WTC11 (cell line): ENCODE measurements at regions not wholly inside any gene's neighbourhood (a gene's known extent, or its start where the extent isn't known, plus 50 kb on each side); places are given as distances from the start of the nearest gene placed in this dataset.

Experiments used
- ATAC-seq: fragments of 200-7000 bp; cut with Tn5 transposase; 2 replicates; pipeline ENCODE4 v1.10.0; 2021; ENCODE audit warnings: mild to moderate bottlenecking, moderate library complexity
- CTCF ChIA-PET: fragments of 300-600 bp; sonication (Branson Sonifier 250); formaldehyde crosslinking; loops from one replicate; lab custom pipeline; 2021; ENCODE audit warnings: antibody characterized with exemption; lab: Charles Lee
- POLR2A ChIA-PET: fragments of 350-600 bp; sonication (Branson Sonifier 250); formaldehyde crosslinking; loops from one replicate; lab custom pipeline; 2021; ENCODE audit warnings: antibody characterized with exemption; lab: Charles Lee
- DNase-seq: peaks from one replicate; pipeline ENCODE4 v3.0.0; 2021; ENCODE audit warnings: low spot score
- H3K27ac Mint-ChIP-seq: 2 replicates; pipeline ENCODE4 v1.8.0; 2021; ENCODE audit warnings: mixed read lengths
- H3K27me3 Mint-ChIP-seq: 2 replicates; pipeline ENCODE4 v1.8.0; 2021; ENCODE audit warnings: low read depth, mild to moderate bottlenecking, moderate library complexity, mixed read lengths
- H3K36me3 Mint-ChIP-seq: 2 replicates; pipeline ENCODE4 v1.8.0; 2021; ENCODE audit warnings: mixed read lengths
- H3K4me1 Mint-ChIP-seq: 2 replicates; pipeline ENCODE4 v1.8.0; 2022; ENCODE audit warnings: mixed read lengths
- H3K4me3 Mint-ChIP-seq: 2 replicates; pipeline ENCODE4 v1.8.0; 2021; ENCODE audit warnings: mild to moderate bottlenecking, moderate library complexity, mixed read lengths
- H3K9me3 Mint-ChIP-seq: 2 replicates; pipeline ENCODE4 v1.8.0; 2021; ENCODE audit warnings: mixed read lengths
- AFF4 ChIP-seq: sonication (generic); formaldehyde crosslinking; IDR thresholded peaks from 2 replicates; pipeline ENCODE4 v1.8.1; 2023; ENCODE audit warnings: mild to moderate bottlenecking, missing genetic modification reagents, borderline replicate concordance
- ATF6 ChIP-seq: sonication (generic); formaldehyde crosslinking; IDR thresholded peaks from 2 replicates; pipeline ENCODE4 v1.8.1; 2023; ENCODE audit warnings: mild to moderate bottlenecking, missing genetic modification reagents
- CBFB ChIP-seq: sonication (generic); formaldehyde crosslinking; IDR thresholded peaks from 2 replicates; pipeline ENCODE4 v1.8.1; 2022; ENCODE audit warnings: mild to moderate bottlenecking, low read depth, missing genetic modification reagents
- ETV6 ChIP-seq: sonication (generic); formaldehyde crosslinking; IDR thresholded peaks from 2 replicates; pipeline ENCODE4 v1.8.1; 2022; ENCODE audit warnings: mild to moderate bottlenecking, missing genetic modification reagents
- FOXJ3 ChIP-seq: sonication (generic); formaldehyde crosslinking; IDR thresholded peaks from 2 replicates; pipeline ENCODE4 v1.9.0; 2021; ENCODE audit warnings: missing genetic modification reagents, mild to moderate bottlenecking, borderline replicate concordance
- GABPB1 ChIP-seq: sonication (generic); formaldehyde crosslinking; IDR thresholded peaks from 2 replicates; pipeline ENCODE4 v1.8.1; 2023; ENCODE audit warnings: mild to moderate bottlenecking, missing genetic modification reagents
- SOX15 ChIP-seq: fragments of 250-450 bp; sonication (Bioruptor Pico); IDR thresholded peaks from 2 replicates; pipeline ENCODE4 v1.9.0; 2021; ENCODE audit warnings: mild to moderate bottlenecking
- ZNF138 ChIP-seq: sonication (generic); formaldehyde crosslinking; conservative IDR thresholded peaks from 2 replicates; pipeline ENCODE4 v1.8.1; 2022; ENCODE audit warnings: mild to moderate bottlenecking, moderate library complexity, missing genetic modification reagents
- ZSCAN18 ChIP-seq: fragments of 250-450 bp; sonication (Bioruptor Pico); IDR thresholded peaks from 2 replicates; pipeline ENCODE4 v2.1.2; 2022; ENCODE audit warnings: mild to moderate bottlenecking, moderate library complexity
- TF ChIP-seq, protein P1 (sequence below): sonication (generic); formaldehyde crosslinking; IDR thresholded peaks from 2 replicates; pipeline ENCODE4 v1.8.1; 2022; ENCODE audit warnings: mild to moderate bottlenecking, moderate library complexity, missing genetic modification reagents
- TF ChIP-seq, protein P2 (sequence below): sonication (generic); formaldehyde crosslinking; IDR thresholded peaks from 2 replicates; pipeline ENCODE4 v1.8.1; 2022; ENCODE audit warnings: missing genetic modification reagents, borderline replicate concordance
- TF ChIP-seq, protein P3 (sequence below): sonication (generic); formaldehyde crosslinking; IDR thresholded peaks from 2 replicates; pipeline ENCODE4 v1.8.0; 2023; ENCODE audit warnings: missing genetic modification reagents
- TF ChIP-seq, protein P4 (sequence below): sonication (generic); formaldehyde crosslinking; IDR thresholded peaks from 2 replicates; pipeline ENCODE4 v1.8.0; 2022; ENCODE audit warnings: mild to moderate bottlenecking, missing genetic modification reagents

DNA sequence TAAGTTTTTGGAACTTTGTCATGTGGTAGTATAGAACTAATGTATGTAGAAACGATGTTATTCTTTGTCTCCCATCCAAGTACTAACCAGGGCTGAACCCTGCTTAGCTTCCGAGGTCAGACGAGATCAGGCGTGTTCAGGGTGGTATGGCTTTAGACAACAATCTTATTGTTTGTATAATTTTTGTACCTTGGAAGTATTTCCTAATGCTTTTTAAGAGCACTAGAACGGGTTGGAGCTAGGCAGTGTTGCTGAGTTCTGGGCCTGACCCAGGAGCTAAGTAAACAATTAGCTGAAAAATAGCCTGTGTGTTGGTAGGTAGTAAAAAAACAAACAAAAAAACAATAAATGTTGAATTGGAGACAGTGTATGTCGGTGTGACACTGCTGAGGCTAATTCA is 244.3 kb downstream of the EMP1 start (continued):
- TF ChIP-seq AFF4 (CRISPR knock-in tag) (no peak), ZNF138 (no peak), ATF6 (CRISPR knock-in tag) (no peak), SOX15 (CRISPR knock-in tag) (no peak), GABPB1 (CRISPR knock-in tag) (no peak), ZSCAN18 (CRISPR knock-in tag) (no peak), FOXJ3 (CRISPR knock-in tag) (no peak), CBFB (no peak), ETV6 (CRISPR knock-in tag) (no peak)
- TF ChIP-seq, protein P1, sequence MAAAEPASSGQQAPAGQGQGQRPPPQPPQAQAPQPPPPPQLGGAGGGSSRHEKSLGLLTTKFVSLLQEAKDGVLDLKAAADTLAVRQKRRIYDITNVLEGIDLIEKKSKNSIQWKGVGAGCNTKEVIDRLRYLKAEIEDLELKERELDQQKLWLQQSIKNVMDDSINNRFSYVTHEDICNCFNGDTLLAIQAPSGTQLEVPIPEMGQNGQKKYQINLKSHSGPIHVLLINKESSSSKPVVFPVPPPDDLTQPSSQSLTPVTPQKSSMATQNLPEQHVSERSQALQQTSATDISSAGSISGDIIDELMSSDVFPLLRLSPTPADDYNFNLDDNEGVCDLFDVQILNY (CRISPR knock-in tag), result no peak
- TF ChIP-seq, protein P2, sequence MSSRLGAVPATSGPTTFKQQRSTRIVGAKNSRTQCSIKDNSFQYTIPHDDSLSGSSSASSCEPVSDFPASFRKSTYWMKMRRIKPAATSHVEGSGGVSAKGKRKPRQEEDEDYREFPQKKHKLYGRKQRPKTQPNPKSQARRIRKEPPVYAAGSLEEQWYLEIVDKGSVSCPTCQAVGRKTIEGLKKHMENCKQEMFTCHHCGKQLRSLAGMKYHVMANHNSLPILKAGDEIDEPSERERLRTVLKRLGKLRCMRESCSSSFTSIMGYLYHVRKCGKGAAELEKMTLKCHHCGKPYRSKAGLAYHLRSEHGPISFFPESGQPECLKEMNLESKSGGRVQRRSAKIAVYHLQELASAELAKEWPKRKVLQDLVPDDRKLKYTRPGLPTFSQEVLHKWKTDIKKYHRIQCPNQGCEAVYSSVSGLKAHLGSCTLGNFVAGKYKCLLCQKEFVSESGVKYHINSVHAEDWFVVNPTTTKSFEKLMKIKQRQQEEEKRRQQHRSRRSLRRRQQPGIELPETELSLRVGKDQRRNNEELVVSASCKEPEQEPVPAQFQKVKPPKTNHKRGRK, result no peak
- TF ChIP-seq, protein P3, sequence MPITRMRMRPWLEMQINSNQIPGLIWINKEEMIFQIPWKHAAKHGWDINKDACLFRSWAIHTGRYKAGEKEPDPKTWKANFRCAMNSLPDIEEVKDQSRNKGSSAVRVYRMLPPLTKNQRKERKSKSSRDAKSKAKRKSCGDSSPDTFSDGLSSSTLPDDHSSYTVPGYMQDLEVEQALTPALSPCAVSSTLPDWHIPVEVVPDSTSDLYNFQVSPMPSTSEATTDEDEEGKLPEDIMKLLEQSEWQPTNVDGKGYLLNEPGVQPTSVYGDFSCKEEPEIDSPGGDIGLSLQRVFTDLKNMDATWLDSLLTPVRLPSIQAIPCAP (CRISPR knock-in tag), result no peak

DNA sequence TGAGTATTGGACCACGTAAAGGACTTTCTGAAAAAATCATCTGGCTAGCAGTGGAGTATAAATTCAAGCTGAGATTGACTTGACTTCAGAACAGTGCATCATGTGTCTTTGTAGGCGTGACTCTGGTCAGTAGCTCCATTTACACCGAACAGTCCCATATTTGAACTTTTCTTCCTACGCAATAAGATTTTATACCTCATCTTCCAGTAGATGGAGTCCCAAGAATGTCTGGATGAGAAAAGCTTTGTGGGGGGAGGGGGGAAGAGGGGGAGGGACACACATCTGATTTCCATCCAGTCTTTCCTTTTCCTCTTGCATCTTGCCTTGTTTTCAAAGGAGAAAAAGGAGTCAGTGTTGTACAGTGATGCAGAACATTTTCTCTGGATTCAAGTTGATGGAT is 241.0 kb downstream of the EMP1 start:
- CTCF ChIA-PET, result no interaction called here
- no peak overlapping the region for H3K4me3 Mint-ChIP-seq
- H3K27ac Mint-ChIP-seq, result no peak overlapping the region
- no peaks in the 10 kb centered on the region; the same call in 1 of the 2 replicates for H3K27me3 Mint-ChIP-seq
- POLR2A ChIA-PET, result no interaction called here
- H3K9me3 Mint-ChIP-seq, result no peaks in the 10 kb centered on the region
- no peak for ATAC-seq
- TF ChIP-seq, protein P4, sequence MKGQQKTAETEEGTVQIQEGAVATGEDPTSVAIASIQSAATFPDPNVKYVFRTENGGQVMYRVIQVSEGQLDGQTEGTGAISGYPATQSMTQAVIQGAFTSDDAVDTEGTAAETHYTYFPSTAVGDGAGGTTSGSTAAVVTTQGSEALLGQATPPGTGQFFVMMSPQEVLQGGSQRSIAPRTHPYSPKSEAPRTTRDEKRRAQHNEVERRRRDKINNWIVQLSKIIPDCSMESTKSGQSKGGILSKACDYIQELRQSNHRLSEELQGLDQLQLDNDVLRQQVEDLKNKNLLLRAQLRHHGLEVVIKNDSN, result no peak
- H3K36me3 Mint-ChIP-seq, result no peaks in the 10 kb centered on the region
- peaks cover 25% of the 10 kb centered on the region for H3K4me1 Mint-ChIP-seq
- no peak for DNase-seq
